CD4-positive, alpha-beta T cell treated with Interleukin-2 at 100 ng/mL for 4 hours (primary cell): ENCODE measurements at regions not wholly inside any gene's neighbourhood (a gene's known extent, or its start where the extent isn't known, plus 50 kb on each side); places are given as distances from the start of the nearest gene placed in this dataset.

Experiments
- DNase-seq: peaks from one replicate; pipeline ENCODE4 v3.0.0-alpha.2; 2020; ENCODE audit warnings: low spot score

DNA sequence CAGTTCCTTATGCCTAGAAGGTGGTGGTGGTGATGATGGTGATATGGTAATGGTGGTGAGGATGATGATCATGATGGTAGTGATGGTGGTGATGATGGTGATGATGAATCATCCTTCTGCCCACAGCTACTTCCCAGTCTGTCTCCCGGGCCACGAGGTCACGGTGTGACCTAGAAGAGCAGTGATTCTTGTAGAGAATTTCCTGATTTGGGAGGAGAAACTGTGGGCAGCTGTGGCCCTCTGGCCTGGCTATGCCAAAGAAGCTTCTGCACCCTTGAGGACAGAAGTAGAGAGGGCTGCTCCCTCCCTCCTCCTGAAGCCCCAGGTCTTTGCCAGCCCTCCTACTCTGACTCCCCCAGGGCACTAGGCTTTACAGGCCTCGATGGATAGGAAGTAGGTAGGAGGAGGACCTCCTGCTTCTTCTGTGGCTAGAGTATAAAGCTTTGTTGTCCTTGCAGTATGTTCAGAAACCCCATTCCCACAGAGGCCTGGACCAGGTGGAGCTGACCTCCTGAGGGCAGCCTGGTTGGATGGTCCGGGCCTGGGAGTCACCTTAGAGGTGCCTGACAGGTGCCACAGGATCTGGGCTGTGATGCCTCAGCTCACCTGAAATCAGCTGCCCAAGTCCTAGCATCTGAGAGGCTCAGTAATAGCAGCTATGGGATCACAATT is 57.9 kb upstream of the EPAS1 start:
- DNase-seq: peak; percentile 3

DNA sequence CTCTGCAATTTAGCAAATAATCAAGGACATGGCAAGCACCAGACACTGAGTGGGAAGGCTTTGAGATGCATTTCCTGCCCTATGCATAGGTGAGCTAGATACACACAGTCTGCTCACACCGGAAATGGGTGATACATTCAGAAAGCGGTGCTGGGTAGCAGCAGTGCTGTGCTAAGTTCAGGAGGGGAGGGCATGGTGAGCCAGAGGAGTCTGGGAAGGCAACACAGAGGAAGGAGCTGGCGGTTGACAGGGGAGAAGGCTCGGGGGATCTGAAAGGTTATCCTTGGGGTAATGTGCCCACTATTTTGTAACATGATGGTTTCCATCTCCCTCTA is 57.4 kb upstream of the EPAS1 start:
- peak; percentile 62 for DNase-seq

DNA sequence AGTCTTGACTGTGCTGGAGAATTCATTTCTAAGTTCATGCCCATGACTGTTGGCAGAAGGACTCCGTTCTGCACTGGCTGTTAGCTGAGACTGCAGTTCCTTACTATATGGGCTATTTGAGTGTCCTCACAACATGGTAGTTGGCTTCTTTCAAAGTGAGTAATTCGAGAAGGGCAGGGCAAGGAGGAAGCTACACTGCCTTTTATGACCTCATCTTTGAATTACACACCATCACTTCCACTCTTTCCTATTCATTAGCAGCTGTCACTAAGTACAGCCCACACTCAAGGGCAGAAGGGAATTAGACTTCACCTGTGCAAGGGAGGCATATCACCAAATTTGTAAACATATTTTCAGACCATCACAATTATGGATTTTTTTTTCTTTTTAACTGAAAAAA is 55.9 kb upstream of the EPAS1 start:
- no peak for DNase-seq

DNA sequence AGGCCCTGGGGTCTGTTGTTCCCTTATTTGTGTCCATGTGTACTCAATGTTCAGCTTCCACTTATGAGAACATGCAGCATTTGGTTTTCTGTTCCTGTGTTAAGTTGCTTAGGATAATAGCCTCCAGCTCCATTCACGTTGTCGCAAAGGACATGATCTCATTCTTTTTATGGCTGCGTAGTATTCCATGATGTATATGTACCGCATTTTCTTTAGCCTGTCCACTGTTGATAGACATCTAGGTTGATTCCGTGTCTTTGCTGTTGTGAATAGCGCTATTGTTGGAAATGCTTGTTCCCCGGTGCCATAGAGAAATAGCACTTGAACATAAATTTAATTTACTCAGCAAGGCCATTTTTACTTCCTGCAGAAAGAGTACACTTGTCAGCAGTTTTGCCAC is 51.3 kb upstream of the EPAS1 start:
- DNase-seq: no peak

DNA sequence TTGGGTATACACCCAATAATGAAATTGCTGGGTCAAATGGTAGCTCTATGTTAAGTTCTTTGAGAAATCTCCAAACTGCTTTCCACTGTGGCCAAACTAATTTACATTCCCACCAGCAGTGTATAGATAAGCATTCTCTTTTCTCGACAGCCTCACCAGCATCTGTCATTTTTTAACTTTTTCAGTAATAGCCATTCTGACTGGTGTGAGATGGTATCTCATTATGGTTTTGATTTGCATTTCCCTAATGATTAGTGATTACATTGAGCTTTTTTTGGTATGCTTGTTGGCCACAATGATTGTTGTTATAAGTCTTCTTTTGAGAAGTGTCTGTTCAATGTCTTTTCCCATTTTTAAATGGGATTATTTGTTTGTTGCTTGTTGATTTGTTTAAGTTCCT is 50.4 kb upstream of the EPAS1 start:
- DNase-seq: no peak
